Natural killer cell (primary cell): ENCODE measurements at regions not wholly inside any gene's neighbourhood (a gene's known extent, or its start where the extent isn't known, plus 50 kb on each side); places are given as distances from the start of the nearest gene placed in this dataset.
"Not testable (repeated sequence)": the region's sequence is repeated elsewhere in the genome, so short reads cannot be mapped to it uniquely, and the experiment has no call there.

Experiments used
- ATAC-seq, 3 donors: fragments of 150-1000 bp in 2 of 3; fragments of 200-7000 bp in 1 of 3; cut with Tn5 transposase; 1 replicate in 1 of 3; 2 replicates in 2 of 3; pipeline ENCODE4 v1.10.0; 2021; ENCODE audit warnings: mild to moderate bottlenecking in 2 of 3, moderate library complexity in 2 of 3
- DNase-seq, 2 donors: peaks; one replicate each; pipeline versions ENCODE4 v3.0.0 to v3.0.0-alpha.2; 2013 to 2021; ENCODE audit warnings: mixed read lengths in 1 of 2
- H3K27ac ChIP-seq: one replicate; pipeline ENCODE4 v1.5.1; 2013; ENCODE audit warnings: mild to moderate bottlenecking, low read length
- H3K27me3 ChIP-seq: one replicate; pipeline ENCODE4 v1.6.1; 2013; ENCODE audit warnings: low read length; ENCODE audit not compliant: control insufficient read depth, insufficient read depth
- H3K36me3 ChIP-seq: one replicate; pipeline ENCODE4 v1.6.1; 2013; ENCODE audit warnings: low read length; ENCODE audit not compliant: control insufficient read depth, insufficient read depth
- H3K4me1 ChIP-seq: one replicate; pipeline ENCODE4 v1.6.1; 2013; ENCODE audit warnings: low read length; ENCODE audit not compliant: control insufficient read depth, insufficient read depth
- H3K4me3 ChIP-seq: one replicate; pipeline ENCODE4 v1.5.1; 2013; ENCODE audit warnings: low read length
- H3K9me3 ChIP-seq: one replicate; pipeline ENCODE4 v1.6.1; 2013; ENCODE audit warnings: low read length; ENCODE audit not compliant: control insufficient read depth, insufficient read depth
- H3K27ac Mint-ChIP-seq, 2 donors: one replicate each; pipeline ENCODE4 v1.8.0; 2022; ENCODE audit warnings: mild to moderate bottlenecking in 2 of 2, mixed read lengths in 2 of 2, moderate library complexity in 1 of 2
- H3K27me3 Mint-ChIP-seq, 2 donors: one replicate each; pipeline ENCODE4 v1.8.0; 2022; ENCODE audit warnings: low read depth in 2 of 2, mixed read lengths in 2 of 2
- H3K36me3 Mint-ChIP-seq: one replicate; pipeline ENCODE4 v1.8.0; 2022; ENCODE audit warnings: mixed read lengths
- H3K4me1 Mint-ChIP-seq, 2 donors: one replicate each; pipeline ENCODE4 v1.8.0; 2022; ENCODE audit warnings: mixed read lengths in 2 of 2
- H3K4me3 Mint-ChIP-seq: one replicate; pipeline ENCODE4 v1.8.0; 2022; ENCODE audit warnings: mild to moderate bottlenecking, moderate library complexity, mixed read lengths
- H3K9me3 Mint-ChIP-seq, 2 donors: one replicate each; pipeline ENCODE4 v1.8.0; 2022; ENCODE audit warnings: mixed read lengths in 2 of 2
- CTCF ChIP-seq: fragments of 200-600 bp; IDR thresholded peaks from one replicate; pipeline ENCODE4 v1.8.0; 2022; ENCODE audit warnings: antibody characterized with exemption
- WGBS: methylation state at CpG from one replicate; pipeline ENCODE4 v1.1.7; 2013; ENCODE audit warnings: missing lambda C conversion rate; ENCODE audit not compliant: insufficient coverage; 5-methylcytosine and 5-hydroxymethylcytosine counted together
- intact Hi-C: fragments of 100-400 bp; cut with micrococcal nuclease; formaldehyde crosslinking; loops from one replicate; pipeline ENCODE4 v1.14.2; 2022

DNA sequence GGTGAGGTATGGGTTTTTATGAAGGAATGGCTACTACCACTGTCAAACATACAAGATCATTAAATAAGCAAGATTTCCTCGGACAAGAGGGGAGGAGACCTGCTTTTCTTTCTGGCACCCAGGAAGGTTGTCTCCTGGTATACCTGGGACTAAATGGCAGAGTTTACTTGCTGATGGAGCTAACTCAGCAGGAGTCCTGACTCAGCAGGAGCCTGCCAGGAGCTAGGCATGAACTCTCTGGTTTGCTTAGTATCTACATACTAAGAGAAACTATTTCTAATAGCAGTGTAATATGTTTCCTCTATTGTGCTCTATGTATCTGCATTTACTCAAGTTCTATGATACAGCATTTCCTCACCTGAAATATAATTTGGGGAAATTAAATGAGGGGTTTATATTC is 404.2 kb downstream of the RSL24D1 start:
- no peaks in the 10 kb centered on the region for H3K36me3 Mint-ChIP-seq
- no peak overlapping the region for H3K27ac Mint-ChIP-seq
- H3K4me3 ChIP-seq = no peak overlapping the region
- 92% methylated on average over 1 of the region's 1 CpG for WGBS
- H3K9me3 ChIP-seq = no peaks in the 10 kb centered on the region
- no peaks in the 10 kb centered on the region for H3K4me1 Mint-ChIP-seq
- no peaks in the 10 kb centered on the region for H3K27me3 ChIP-seq
- peaks cover 0 to 4% of the 10 kb centered on the region in 2 donors for H3K9me3 Mint-ChIP-seq
- no peak for ATAC-seq
- no peaks in the 10 kb centered on the region for H3K36me3 ChIP-seq
- no peak overlapping the region for H3K4me3 Mint-ChIP-seq
- no peaks in the 10 kb centered on the region for H3K4me1 ChIP-seq
- DNase-seq = no peak
- H3K27ac ChIP-seq = no peak overlapping the region
- intact Hi-C loops = no loop called here
- no peaks in the 10 kb centered on the region for H3K27me3 Mint-ChIP-seq
- no peak for TF ChIP-seq CTCF

GRCh38 chr15:54790693-54791092 is 406.0 kb downstream of the RSL24D1 start:
- H3K27me3 ChIP-seq = no peaks in the 10 kb centered on the region
- TF ChIP-seq CTCF = no peak
- no peaks in the 10 kb centered on the region for H3K27me3 Mint-ChIP-seq
- H3K4me3 Mint-ChIP-seq = no peak overlapping the region
- no peak overlapping the region for H3K4me3 ChIP-seq
- H3K36me3 Mint-ChIP-seq = no peaks in the 10 kb centered on the region
- WGBS = no CpG with 5 or more reads among the region's 1 CpG
- H3K27ac ChIP-seq = no peak overlapping the region
- ATAC-seq (no peak), DNase-seq (no peak)
- H3K4me1 Mint-ChIP-seq = no peaks in the 10 kb centered on the region
- no peaks in the 10 kb centered on the region for H3K9me3 ChIP-seq
- H3K9me3 Mint-ChIP-seq = peaks cover 0 to 4% of the 10 kb centered on the region in 2 donors
- no peak overlapping the region for H3K27ac Mint-ChIP-seq
- intact Hi-C loops = no loop called here
- H3K4me1 ChIP-seq = no peaks in the 10 kb centered on the region
- no peaks in the 10 kb centered on the region for H3K36me3 ChIP-seq

DNA sequence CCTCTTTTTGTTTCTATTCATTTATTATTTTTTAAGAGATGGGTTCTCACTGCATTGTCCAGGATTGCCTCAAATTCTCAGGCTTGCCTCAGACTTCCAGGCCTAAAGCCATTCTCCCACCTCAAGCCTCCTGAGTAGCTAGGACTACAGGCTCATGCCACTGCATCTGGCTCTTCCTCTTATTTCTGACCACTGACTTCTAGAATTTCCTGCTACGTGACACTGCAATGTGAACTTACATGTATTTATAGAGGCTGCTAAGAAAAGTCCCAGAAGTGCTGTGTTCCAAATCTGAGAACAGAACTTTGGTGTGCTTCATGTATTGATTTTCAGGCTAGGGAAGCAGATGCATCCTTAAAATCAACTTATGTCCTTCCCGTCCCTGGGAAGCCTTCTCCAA is 407.4 kb downstream of the RSL24D1 start:
- no peak overlapping the region for H3K4me3 Mint-ChIP-seq
- no peak overlapping the region for H3K27ac Mint-ChIP-seq
- intact Hi-C loops = no loop called here
- Histone ChIP-seq H3K4me1 (no peaks in the 10 kb centered on the region), H3K9me3 (no peaks in the 10 kb centered on the region), H3K36me3 (no peaks in the 10 kb centered on the region), H3K4me3 (no peak overlapping the region), H3K27ac (no peak overlapping the region), H3K27me3 (no peaks in the 10 kb centered on the region)
- no peaks in the 10 kb centered on the region for H3K27me3 Mint-ChIP-seq
- DNase-seq (no peak), ATAC-seq (no peak)
- 64% methylated on average over 1 of the region's 2 CpGs for WGBS
- H3K9me3 Mint-ChIP-seq = peaks cover 2 to 6% of the 10 kb centered on the region in 2 donors
- TF ChIP-seq CTCF = no peak
- H3K36me3 Mint-ChIP-seq = no peaks in the 10 kb centered on the region
- H3K4me1 Mint-ChIP-seq = no peaks in the 10 kb centered on the region

GRCh38 chr15:54781220-54781619 is 415.5 kb downstream of the RSL24D1 start:
- intact Hi-C loops, H3K36me3 ChIP-seq, H3K4me1 Mint-ChIP-seq, H3K27ac ChIP-seq, H3K9me3 ChIP-seq, H3K4me1 ChIP-seq, H3K27ac Mint-ChIP-seq, H3K9me3 Mint-ChIP-seq, H3K4me3 Mint-ChIP-seq, H3K27me3 ChIP-seq, H3K36me3 Mint-ChIP-seq, H3K27me3 Mint-ChIP-seq, DNase-seq, H3K4me3 ChIP-seq, ATAC-seq: not testable (repeated sequence)
- 96% methylated on average over 23 of the region's 26 CpGs for WGBS
